ENCODE measurements at regions not wholly inside any gene's neighbourhood (a gene's known extent, or its start where the extent isn't known, plus 50 kb on each side); places are given as distances from the start of the nearest gene placed in this dataset.
A peak's percentile ranks its signal among the peaks of the same experiment; 100 is the strongest.

DNA sequence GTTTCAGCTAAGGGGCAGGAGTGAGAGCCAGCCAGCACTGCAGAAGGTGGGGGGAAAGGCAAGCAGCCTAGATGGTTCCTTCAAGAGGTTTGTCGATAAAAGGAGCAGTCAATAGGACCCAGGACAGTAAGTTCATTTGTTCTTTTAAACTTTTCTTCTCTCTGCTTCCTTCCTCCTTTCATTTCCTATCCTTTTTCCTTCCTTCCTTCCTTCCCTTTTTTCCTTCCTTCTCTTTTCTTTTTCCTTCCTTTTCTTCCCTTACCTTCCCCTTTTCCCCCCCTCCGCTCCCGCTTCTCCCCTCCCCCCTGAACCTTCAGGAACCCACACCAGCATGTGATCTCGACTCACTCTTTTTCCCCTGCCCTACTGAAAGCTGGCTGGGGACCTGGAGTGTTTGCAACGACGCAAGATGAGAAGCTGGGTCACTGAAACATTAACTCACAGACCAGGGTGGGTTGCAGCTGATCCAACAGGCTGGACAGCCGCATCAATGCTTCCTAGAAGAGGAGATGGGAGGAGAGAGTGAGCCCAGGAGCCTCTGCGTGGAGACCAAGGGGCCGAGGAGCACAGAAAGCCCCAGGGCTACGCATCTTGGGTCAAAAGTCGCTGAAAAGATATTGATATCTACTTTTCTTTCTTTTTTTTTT is 103.4 kb upstream of the SDK1 start:
- no peak for DNase-seq

DNA sequence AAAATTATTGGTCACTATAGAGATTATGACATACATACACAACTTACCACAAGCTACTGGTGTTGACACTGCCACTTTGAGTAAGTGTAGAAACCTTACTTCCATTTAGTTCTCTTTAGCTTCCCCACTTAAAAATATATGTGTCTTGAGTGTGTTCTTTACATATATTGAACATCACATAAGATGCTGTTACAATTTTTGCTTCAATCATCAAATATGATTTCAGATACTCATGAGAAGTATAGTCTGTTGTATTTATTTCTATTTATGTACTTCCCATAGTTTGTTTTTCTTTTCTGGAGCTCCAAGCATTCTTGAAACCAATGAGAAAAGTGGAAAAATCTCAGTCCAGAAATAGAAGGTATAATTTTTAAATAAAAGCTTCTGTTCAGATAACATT is 102.7 kb upstream of the SDK1 start:
- DNase-seq, result no peak

DNA sequence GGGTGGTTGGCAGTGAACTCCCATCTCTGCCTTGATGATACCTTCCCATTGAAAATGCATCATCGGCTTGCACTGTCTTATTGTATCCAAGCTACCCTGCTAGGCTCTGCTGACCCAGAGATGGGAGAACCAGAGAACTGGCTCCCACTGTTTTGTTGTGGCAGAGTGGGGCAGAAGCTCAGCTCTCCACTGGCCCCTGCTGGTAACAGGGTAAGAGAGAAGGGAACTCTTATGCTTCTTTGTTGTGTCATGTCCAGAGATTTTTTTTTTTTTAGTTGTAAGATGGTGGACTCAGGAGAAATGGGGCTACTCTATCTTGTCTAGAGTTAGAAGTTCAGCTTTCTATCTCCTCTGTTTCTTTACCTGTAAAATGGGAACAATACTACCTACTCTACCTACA is 100.5 kb upstream of the SDK1 start:
- DNase-seq, result peak; percentile 58

DNA sequence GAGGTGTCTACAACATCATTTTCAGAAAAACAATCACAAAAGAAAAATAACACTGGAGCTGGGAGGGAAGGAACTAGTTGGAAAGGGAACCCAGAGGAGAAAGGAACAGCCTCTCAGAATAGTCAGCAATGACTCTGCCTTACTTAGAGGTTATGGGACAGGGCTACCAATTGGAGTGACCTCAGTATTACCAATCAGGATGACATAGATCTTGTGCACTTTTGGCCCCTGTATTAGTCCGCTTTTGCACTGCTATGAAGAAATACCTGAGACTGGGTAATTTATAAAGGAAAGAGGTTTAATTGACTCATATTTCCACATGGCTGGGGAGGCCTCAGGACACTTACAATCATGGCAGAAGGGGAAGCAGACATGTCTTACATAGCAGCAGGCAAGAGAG is 99.7 kb upstream of the SDK1 start:
- no peak for DNase-seq

DNA sequence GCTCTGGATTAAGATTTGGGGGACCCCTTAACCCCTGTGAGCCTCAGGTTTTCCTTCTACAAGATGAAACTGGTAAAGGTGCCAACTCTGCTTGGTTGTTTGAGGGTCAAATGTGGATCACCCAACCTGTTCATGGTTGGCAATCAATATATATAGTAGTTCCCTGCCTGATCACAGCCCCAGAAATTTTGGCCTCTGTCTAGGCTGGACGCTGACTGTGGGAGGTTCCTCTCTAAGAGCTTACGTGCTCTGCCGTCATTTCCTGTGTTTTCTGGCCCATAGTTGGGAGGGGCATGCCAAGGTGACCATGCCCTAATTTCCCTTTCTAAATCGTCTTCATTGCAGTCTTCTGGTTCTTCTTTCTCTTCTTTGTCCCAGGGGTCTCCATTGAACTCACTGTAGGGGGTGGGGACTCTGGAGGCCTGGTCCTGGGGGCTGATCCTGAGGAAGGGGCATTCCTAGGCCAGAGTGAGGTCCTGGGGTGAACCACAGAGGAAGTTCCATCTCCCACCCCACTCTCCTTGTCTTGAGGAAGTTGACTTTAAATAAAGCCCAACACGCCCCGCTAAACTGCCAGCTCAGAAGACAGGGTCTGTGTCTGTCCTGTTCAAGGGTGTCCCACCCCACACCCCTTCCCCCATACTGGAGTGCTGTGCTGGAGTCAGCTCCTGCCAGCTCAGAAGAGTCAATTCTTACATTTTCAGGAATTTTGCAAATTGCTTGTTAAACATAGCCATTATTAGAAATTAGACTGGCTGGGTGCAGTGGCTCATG is 98.9 kb upstream of the SDK1 start:
- no peak for DNase-seq

DNA sequence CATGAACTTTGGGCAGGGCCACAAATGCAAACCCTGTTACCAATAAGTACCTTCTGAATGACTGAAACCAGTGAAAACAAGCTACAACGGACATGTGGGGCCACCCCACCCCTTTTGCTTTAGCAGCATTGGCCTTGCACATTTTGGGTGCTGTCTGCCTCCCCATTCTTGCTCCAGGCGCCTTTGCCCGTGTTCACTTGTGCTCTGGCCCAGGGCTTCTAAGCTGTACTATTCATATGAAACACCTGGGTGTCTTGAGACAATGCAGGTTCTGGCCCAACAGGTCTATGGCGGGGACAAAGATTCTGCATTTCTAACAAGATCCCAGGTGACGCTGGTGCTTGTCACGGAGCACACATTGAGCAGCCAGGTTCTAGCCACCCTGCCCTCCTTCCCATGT is 96.5 kb upstream of the SDK1 start:
- DNase-seq, result no peak

DNA sequence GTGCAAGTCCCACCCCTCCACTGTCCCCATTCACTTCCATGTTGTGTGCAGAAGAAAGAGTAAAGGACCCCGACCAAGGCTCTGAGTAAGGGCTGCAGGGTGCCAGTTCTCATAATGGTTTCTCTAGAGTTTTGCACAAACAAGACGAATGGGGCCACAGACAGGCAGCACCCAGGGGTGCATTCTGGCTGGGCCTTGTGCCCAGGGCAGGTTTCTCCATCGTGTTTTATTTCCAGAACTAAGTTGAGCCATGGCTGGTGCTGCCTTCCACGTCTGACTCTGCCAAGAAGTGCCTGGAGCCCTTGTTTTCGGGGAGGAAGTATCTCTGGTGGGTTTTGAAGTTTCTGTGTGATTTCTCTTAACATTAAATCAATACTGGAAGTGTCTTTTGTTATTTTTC is 95.0 kb upstream of the SDK1 start:
- no peak for DNase-seq

DNA sequence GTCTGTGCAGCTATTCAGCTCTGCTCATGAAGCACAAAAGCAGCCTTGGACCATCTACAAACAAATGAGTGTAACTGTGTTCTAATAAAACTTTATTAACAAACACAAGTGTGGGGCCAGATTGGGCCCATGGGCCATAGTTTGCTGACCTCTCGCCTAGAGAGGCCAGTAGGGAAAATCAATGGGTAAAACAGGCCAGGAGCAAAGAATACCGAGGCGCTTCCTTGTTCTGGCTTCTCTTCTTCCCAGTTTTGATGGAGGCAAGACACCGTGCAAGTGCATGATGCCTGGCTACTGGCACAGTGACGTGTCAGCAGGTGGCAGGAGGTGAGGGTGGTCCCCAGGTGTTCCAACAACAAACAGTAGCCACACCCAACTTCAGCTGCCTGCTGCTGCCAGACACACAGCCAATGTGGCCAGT is 94.3 kb upstream of the SDK1 start:
- DNase-seq, result no peak

DNA sequence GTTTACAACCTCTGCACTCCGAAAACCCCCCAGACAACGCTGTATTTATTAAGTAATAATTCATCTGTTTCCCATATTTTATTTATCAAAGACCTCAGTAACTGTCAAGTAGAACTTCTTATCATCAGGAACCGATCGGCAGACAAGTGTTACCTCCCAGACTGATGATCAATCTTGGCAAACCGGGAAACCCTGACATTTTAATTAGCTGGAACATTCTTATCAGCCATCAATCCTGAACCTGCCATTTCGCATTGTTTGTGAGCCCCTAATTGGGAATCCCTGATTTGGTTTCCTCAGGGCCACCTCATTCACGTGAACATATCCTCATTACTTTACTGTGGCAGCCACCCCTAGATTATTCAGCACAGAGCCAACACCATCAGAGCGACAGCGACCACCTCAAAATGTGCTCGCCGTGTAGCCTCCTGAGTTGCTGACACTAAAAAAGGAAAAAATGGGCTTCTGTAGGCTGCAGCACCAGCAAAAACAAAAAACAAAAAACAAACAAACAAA is 93.6 kb upstream of the SDK1 start:
- no peak for DNase-seq

DNA sequence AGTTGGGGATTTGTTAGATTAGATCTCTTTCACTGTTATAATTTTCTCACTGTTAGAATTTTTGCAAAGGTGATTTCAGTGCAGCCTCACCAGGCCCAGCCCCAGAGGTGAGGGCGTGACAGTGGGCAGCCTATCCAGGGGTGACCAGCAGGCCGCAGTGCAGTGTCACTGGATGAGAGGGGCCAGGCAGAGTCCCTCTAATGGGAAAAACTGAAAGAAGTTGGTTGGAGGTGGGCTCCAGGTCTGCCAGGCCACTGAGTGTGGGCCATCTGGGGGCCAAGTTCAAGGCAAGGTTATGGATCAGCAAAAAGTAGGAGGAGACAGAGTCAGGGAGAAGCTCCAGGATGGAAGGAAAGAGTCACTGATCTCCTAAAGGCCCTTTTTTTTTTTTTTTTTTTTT is 90.5 kb upstream of the SDK1 start:
- no peak for DNase-seq

DNA sequence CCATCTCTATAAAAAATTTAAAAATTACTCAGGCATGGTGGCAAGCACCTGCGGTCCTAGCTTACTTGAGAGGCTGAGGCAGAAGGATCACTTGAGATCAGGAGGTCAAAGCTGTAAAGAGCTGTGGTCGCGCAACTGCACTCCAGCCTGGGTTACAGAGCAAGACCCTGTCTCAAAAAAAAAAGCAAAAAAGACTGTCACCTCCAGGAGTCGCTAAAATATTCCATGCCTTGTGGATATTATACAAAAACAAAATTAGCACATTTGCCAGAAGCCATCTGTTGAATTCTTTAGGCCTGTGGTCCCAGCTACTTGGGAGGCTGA is 87.0 kb upstream of the SDK1 start:
- DNase-seq, result no peak

DNA sequence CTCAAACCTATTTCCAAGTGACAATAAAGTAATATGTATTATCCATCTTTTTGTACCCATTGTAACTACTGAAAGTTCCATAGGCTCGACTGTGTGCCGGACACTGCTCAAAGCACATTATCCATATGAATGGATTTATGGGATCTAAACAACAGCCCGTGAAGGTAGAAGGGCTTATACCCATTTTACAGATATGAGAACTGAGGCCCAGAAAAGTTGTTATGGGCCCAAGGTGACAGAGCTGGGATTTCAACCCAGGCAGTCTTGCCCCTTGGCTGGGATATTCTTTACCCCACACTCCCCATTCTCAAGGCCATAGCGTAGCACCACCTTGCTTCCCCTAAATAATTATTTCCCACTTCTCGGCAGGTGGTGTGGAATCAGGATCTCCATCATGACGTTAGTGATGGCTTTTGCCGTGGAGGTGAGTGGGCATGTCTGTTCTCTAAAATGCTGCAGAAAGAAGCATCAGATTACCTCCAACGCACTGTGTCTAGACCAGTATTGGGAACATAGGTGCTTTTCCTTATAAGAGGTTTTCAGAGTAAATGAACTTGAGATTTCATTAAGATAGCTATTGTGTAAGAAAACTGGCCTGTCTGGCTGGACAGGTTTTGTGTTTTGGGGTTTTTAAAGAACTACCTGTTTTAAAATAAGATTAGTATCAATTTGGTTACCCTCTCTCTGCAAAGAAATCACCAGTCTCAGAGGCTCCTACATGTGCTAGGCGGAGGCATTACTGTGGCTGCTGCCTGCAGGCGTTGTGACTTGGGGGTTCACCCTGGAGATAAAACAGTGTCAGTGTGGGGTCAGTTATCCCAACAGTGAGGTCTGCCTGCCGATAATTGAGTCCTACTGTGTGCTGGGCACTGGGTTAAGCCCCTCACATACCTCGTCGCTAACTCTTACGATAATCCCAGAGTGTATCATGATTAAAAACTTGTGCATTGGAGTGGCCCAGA is 85.1 kb upstream of the SDK1 start:
- no peak for DNase-seq

DNA sequence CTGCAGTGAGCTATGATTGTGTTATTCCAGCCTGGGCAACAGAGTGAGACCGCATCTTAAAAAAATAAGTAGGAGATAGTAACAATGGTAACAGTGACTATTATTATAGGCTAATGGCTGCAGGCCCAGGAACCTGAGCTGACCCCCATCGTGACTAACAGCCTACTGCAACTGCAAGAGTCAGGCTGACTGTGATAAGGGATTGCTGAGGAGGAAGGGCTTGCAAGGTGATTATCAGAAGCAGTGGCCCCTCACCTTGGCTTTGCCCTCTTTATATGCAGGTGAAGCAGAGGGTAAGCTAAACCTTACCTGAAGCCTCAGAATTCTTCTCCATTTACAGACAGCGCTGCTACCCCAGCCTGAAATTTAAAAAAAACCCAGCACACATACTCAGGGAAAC is 83.9 kb upstream of the SDK1 start:
- DNase-seq, result peak; percentile 80

DNA sequence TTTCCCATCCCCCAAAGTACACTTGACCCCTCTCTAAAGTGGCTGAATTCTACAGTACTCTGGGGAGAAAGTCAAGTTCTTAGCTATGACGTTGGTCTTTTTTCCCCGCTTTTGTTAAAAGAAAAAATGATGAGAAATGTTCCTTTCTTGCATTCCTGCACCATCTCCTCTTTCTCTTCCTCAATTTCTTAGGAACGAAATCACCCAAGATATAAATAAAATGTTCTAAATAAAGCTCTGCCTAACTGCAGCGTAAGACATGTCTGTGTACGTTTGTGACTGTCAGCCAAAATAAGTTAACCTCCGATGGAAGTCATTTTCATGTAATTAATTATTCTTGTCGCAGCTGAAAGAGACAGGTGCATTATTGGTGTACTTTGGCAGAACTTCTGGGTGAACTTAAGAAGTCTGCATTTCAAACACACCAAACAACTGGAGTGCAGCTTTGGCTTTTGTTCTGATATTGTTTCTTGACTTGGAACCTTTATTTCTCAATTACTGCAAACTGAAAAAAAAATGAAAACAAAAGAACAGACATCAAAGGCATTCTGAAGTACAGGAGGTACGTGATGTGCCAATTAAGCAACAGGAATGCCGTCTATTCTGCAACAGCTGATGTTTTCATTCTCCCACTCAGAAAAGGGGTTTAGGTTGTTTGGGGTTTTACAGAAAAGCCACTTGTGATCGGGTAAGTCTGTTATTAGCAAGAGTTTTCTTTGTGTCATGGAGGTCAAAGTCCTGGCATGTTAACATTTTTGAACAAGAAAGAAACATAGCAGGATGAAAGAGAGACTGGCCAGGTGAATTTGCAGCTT is 82.4 kb upstream of the SDK1 start:
- DNase-seq, result no peak

DNA sequence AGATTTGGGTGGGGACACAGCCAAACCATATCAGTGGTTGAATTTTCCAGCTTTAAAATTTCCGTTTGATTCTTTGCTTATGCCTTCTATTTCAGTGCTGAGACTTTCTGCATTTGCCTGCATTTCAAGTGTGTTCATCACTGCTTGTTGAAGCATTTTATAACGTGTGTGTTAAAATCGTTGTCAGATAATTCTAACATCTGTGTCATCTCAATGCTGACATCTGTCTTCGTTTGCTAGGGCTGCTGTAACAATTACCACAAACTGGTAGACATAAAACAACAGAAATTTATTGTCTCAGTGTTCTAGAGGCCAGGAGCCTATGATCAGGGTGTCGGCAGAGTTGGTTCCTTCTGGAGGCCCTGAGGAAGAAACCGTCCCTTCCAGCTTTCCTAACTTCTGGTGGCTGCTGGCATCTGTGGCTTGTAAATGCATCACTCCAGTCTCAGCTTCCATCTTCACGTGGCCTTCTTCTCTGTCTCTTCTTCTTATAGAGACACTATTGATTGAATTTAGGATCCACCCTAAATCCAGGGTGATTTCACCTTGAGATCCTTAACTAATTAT is 71.1 kb upstream of the SDK1 start:
- DNase-seq, result no peak

DNA sequence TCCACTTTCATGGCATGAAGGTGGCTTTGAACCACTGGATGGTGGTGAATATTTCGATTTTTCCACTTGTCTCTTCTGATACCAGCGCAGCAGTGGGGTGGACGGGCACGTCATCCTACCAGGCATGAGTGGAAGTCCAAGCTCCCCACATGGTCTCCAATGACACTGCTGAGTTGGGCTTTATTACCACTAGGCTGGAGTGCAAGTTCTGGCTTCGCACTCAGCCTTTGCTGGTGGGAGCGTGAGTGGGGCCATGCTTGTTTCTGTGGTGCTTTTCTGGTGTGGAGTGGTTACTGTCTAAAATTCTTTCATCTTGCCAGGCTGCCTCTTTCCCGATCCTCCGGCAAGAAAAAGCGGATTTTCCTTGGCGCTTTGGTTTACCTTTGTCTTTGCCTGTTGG is 70.1 kb upstream of the SDK1 start:
- no peak for DNase-seq

DNA sequence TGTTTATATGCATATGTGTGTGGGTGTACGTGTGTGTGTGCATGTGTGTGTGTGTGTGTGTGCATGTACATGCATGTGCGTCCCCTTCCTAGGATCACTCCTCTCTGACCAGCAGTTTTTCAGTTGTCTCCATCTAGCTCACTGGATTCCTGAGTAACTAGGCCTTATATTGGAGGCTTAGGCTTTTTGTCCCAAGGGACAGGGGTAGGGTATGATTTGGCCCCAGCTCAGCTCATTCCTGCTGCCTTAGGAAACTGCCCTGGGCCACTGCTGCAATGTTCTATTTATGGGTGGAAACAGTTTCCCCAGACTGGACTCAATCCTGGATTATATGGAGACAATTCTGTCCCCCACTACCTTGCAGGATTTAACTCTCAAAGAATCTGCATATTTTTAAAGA is 68.8 kb upstream of the SDK1 start:
- no peak for DNase-seq

DNA sequence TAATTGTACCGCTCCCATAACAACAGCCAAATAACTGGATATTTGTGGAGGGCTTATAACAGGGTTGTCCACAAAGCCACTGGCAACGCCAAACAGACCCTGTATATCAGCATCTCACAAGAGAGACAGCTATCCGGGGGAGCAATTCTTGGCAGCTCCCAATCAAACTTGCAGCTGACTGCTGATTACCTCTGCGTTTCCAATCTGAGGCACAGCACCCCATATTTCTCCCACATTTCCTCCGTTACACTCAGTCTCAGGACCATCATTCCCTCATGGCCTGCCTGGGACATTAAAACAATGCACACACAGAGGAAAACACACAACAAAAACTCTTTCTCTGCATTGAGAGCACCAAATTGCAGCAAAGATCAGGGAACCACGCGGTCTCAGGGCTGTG is 67.8 kb upstream of the SDK1 start:
- DNase-seq, result no peak

DNA sequence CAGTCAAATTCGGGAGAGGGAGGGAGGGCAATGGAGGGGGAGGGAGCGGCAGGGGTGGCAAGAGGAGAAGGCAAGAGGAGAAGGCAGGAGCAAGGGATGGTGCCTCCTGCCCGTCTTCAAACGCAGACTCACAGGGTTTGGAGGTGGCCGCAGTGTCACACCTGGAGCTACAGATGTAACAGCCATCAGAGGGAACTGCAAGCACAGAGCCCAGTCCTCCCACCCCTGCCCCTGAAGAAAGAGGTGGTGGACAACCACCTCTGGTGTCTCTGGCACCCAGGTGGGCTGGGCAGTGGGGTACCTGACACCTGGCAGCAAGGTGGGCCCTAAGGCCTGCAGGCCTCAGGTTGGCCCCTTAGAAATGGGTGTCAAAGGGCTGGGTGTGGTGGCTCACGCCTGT is 67.0 kb upstream of the SDK1 start:
- no peak for DNase-seq

DNA sequence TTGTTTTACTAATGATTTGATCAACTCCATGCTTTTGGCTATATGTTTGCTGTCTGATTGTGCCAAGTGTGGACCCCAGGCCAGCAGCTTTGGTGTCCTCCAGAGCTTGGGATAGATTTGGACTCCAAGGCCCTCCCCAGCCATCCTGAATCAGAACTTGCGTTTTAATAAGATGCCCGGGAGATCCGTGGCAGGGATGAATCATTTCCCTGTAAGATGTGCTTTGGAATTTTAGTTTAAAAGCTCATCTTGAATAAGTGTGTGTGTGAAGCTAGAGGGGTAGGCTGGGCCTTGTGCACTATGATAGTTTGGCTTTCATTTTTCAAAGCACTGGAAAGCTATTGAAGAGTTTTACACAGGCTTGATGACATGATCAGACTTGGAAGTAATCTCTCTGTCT is 66.2 kb upstream of the SDK1 start:
- DNase-seq, result peak; percentile 24

DNA sequence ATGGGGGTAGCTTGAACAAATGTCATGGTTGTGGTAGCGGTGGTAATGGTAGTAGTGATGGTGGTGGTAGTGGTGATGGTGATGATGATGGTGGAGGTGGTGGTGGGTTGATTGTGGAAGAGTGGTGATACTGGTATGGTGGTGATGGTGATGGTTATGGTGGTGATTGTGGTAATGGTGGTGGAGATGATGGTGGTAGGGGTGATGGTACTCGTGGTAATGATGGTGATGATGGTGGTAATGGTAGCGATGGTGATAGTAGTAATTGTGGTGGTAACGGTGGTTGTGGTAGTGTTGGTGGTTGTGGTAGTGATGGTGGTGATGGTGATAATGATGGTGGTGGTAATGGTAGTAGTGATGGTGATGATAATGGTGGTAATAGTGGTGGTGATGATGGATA is 65.7 kb upstream of the SDK1 start:
- DNase-seq, result no peak

DNA sequence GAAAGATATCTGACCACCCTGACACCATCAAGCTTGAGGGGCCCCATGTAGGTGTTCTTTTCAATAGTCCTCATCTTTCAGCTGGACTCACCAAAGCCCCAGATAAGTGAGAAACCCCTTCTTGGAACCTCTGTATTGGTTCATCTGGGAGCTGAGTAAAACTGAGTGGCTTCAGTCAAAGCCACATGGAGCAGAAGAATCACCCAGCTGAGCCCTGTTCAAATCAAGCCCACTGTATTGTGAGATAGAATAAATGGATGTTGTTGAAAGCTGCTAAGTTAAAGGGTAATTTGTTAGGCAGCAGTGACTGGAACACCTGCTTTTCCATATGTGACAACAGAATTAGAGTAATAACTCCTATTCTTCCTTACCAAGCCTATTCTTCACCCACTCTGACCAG is 64.8 kb upstream of the SDK1 start:
- DNase-seq, result no peak

Measured in NCI-H226 (cell line).